ENCODE measurements at regions not wholly inside any gene's neighbourhood (a gene's known extent, or its start where the extent isn't known, plus 50 kb on each side); places are given as distances from the start of the nearest gene placed in this dataset.

DNA sequence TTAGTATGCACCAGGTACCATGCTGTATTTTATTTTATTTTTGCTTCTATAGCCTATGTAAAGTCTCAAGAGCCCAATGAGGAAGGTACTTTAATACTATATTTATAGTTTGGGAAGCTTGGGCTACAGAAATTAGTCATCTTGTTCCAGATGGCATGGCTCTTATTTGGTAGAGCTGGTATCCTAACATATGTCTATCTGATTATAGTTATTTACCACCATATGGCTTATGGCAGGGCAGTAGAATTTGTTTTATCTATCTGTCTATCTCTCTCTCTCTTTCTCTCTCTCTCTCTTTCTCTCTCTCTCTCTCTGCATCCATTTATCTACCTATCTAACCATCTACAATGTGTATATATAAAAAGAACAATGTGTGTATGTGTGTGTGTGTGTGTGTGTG is 1293.7 kb upstream of the SLC39A10 start:
- H4K20me1 ChIP-seq (ENCODE audit: insufficient read depth) = no peaks in the 10 kb centered on the region
- no peaks in the 10 kb centered on the region for H3F3A ChIP-seq (replicated peaks; ENCODE audit: insufficient read depth)
- H3K9ac ChIP-seq = no peak overlapping the region
- H3K4me1 ChIP-seq (ENCODE audit: control insufficient read depth in 1 of 2, insufficient read depth in 2 of 2, low read depth in 1 of 2, low read length in 1 of 2) = no peaks in the 10 kb centered on the region
- ChIA-PET POLR2A (no interaction called here), CTCF (interaction anchor here (0.6 kb wide), 1 partner anchor 1575 kb away, joined by 3 read pairs; no protein-coding TSS in a partner anchor)
- no peaks in the 10 kb centered on the region for H3K36me3 ChIP-seq (replicated peaks in 1 of 2; ENCODE audit: control insufficient read depth in 1 of 2, insufficient read depth in 2 of 2, low read length in 1 of 2)
- H3K27ac ChIP-seq (ENCODE audit: low read depth in 2 of 2, low read length in 1 of 2) = no peak overlapping the region
- H3K4me3 ChIP-seq (ENCODE audit: low read depth in 2 of 2, low read length in 1 of 2) = no peak overlapping the region
- TF ChIP-seq, protein P1, sequence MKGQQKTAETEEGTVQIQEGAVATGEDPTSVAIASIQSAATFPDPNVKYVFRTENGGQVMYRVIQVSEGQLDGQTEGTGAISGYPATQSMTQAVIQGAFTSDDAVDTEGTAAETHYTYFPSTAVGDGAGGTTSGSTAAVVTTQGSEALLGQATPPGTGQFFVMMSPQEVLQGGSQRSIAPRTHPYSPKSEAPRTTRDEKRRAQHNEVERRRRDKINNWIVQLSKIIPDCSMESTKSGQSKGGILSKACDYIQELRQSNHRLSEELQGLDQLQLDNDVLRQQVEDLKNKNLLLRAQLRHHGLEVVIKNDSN (IDR thresholded peaks at IDR 0.05; ENCODE audit: borderline replicate concordance, low read depth) = no peak
- TF ChIP-seq RXRA (IDR thresholded peaks at IDR 0.05; ENCODE audit: borderline replicate concordance, low read depth) (no peak), EZH2phosphoT487 (IDR thresholded peaks at IDR 0.05; ENCODE audit: borderline replicate concordance, low read depth) (no peak), MEF2A (IDR thresholded peaks at IDR 0.05; ENCODE audit: borderline replicate concordance, low read depth) (no peak), SMC3 (IDR thresholded peaks at IDR 0.05; ENCODE audit: low read depth, low read length) (no peak), RFX5 (IDR thresholded peaks at IDR 0.05; ENCODE audit: low read length) (no peak), NFIC (IDR thresholded peaks at IDR 0.05; ENCODE audit: borderline replicate concordance) (no peak), EP300 (IDR thresholded peaks at IDR 0.05; ENCODE audit: borderline replicate concordance in 1 of 2, low read depth in 1 of 2, low read length in 1 of 2) (no peak), MXI1 (IDR thresholded peaks at IDR 0.05; ENCODE audit: low read depth, low read length) (no peak)
- TF ChIP-seq, protein P2, sequence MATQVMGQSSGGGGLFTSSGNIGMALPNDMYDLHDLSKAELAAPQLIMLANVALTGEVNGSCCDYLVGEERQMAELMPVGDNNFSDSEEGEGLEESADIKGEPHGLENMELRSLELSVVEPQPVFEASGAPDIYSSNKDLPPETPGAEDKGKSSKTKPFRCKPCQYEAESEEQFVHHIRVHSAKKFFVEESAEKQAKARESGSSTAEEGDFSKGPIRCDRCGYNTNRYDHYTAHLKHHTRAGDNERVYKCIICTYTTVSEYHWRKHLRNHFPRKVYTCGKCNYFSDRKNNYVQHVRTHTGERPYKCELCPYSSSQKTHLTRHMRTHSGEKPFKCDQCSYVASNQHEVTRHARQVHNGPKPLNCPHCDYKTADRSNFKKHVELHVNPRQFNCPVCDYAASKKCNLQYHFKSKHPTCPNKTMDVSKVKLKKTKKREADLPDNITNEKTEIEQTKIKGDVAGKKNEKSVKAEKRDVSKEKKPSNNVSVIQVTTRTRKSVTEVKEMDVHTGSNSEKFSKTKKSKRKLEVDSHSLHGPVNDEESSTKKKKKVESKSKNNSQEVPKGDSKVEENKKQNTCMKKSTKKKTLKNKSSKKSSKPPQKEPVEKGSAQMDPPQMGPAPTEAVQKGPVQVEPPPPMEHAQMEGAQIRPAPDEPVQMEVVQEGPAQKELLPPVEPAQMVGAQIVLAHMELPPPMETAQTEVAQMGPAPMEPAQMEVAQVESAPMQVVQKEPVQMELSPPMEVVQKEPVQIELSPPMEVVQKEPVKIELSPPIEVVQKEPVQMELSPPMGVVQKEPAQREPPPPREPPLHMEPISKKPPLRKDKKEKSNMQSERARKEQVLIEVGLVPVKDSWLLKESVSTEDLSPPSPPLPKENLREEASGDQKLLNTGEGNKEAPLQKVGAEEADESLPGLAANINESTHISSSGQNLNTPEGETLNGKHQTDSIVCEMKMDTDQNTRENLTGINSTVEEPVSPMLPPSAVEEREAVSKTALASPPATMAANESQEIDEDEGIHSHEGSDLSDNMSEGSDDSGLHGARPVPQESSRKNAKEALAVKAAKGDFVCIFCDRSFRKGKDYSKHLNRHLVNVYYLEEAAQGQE (IDR thresholded peaks at IDR 0.05; ENCODE audit: low read depth, low read length) = no peak
- TF ChIP-seq, protein P3, sequence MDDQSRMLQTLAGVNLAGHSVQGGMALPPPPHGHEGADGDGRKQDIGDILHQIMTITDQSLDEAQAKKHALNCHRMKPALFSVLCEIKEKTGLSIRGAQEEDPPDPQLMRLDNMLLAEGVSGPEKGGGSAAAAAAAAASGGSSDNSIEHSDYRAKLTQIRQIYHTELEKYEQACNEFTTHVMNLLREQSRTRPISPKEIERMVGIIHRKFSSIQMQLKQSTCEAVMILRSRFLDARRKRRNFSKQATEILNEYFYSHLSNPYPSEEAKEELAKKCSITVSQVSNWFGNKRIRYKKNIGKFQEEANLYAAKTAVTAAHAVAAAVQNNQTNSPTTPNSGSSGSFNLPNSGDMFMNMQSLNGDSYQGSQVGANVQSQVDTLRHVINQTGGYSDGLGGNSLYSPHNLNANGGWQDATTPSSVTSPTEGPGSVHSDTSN (IDR thresholded peaks at IDR 0.05) = no peak
- TF ChIP-seq, protein P4, sequence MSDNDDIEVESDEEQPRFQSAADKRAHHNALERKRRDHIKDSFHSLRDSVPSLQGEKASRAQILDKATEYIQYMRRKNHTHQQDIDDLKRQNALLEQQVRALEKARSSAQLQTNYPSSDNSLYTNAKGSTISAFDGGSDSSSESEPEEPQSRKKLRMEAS (IDR thresholded peaks at IDR 0.05; ENCODE audit: low read depth) = no peak
- TF ChIP-seq, protein P5, sequence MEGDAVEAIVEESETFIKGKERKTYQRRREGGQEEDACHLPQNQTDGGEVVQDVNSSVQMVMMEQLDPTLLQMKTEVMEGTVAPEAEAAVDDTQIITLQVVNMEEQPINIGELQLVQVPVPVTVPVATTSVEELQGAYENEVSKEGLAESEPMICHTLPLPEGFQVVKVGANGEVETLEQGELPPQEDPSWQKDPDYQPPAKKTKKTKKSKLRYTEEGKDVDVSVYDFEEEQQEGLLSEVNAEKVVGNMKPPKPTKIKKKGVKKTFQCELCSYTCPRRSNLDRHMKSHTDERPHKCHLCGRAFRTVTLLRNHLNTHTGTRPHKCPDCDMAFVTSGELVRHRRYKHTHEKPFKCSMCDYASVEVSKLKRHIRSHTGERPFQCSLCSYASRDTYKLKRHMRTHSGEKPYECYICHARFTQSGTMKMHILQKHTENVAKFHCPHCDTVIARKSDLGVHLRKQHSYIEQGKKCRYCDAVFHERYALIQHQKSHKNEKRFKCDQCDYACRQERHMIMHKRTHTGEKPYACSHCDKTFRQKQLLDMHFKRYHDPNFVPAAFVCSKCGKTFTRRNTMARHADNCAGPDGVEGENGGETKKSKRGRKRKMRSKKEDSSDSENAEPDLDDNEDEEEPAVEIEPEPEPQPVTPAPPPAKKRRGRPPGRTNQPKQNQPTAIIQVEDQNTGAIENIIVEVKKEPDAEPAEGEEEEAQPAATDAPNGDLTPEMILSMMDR (IDR thresholded peaks at IDR 0.05) = no peak
- no peak overlapping the region for H2AFZ ChIP-seq (ENCODE audit: low read depth)
- no peak for DNase-seq
- H3K27me3 ChIP-seq (ENCODE audit: insufficient read depth) = no peaks in the 10 kb centered on the region
- H3K79me2 ChIP-seq (ENCODE audit: insufficient read depth) = no peaks in the 10 kb centered on the region
- no peak overlapping the region for H3K4me2 ChIP-seq
- H3K9me2 ChIP-seq = no peaks in the 10 kb centered on the region
- no peaks in the 10 kb centered on the region for H3K9me3 ChIP-seq
